Pancreas (tissue), 10 donors: ENCODE measurements at regions not wholly inside any gene's neighbourhood (a gene's known extent, or its start where the extent isn't known, plus 50 kb on each side); places are given as distances from the start of the nearest gene placed in this dataset.

ENCODE experiments used
- ATAC-seq, 4 donors: fragments of 200-7000 bp; cut with Tn5 transposase; one replicate each; pipeline versions ENCODE4 v1.8.0 to v1.9.1; 2020; ENCODE audit warnings: mild to moderate bottlenecking in 4 of 4, moderate library complexity in 4 of 4
- DNase-seq, 6 donors: peaks; one replicate each; pipeline ENCODE4 v3.0.0-alpha.2; 2020
- FAIRE-seq: peaks from 2 replicates; lab custom pipeline; 2012; peaks lifted over from hg19 to GRCh38; lab: Jason Lieb, UNC
- H3K27ac ChIP-seq, 4 donors: fragments of 200-600 bp; sonication (generic); 1 replicate in 3 of 4; 2 replicates in 1 of 4; pipeline versions ENCODE4 v1.5.0 to v1.8.0; 2020
- H3K27me3 ChIP-seq, 4 donors: fragments of 200-600 bp; one replicate each; pipeline ENCODE4 v1.8.0; 2021
- H3K36me3 ChIP-seq, 3 donors: fragments of 200-600 bp; sonication (generic) in 1 of 3; one replicate each; pipeline versions ENCODE4 v1.5.0 to v1.8.0; 2020 to 2021
- H3K4me1 ChIP-seq, 3 donors: fragments of 200-600 bp; one replicate each; pipeline ENCODE4 v1.8.0; 2021
- H3K4me3 ChIP-seq, 4 donors: fragments of 200-600 bp; sonication (generic) in 2 of 4; one replicate each; pipeline versions ENCODE4 v1.5.0 to v1.8.0; 2020 to 2021
- H3K9me3 ChIP-seq, 4 donors: fragments of 200-600 bp; one replicate each; pipeline ENCODE4 v1.8.0; 2021
- CTCF ChIP-seq, 4 donors: fragments of 200-600 bp; sonication (generic) in 3 of 4; IDR thresholded peaks; one replicate each; pipeline versions ENCODE4 v1.5.0 to v1.8.0; 2021; ENCODE audit warnings: antibody characterized with exemption in 4 of 4
- WGBS, 2 donors: extraction: QIAGEN DNeasy Blood & Tissue Kit; methylation state at CpG; one replicate each; pipeline ENCODE4 v1.1.7; 2013; 5-methylcytosine and 5-hydroxymethylcytosine counted together
- intact Hi-C, 3 donors: fragments of 100-400 bp; cut with DNase I; formaldehyde crosslinking; loops; one replicate each; pipeline versions ENCODE4 v1.11.1 to v1.14.2; 2022
- donor health status: healthy with polysubstance abuse.
- donor health status: DM: no; HTN: no; CAD: no; lungs with moderate emphysema.
- donor health status: DM: no; HTN: no; CAD: no.
- donor health status: control.
- donor health status: control.
- donor health status: Bipolar disorder and iron deficiency.
- donor health status: DM: yes; HTN: yes; CAD: no.
- donor health status: DM: no; HTN: no; CAD: no.
- donor health status: DM: no; HTN: no; CAD: no.
- donor health status: DM: yes; HTN: yes; CAD: no.

GRCh38 chr13:49844181-49844580 lies 51.7 kb upstream of the KPNA3 start:
- Histone ChIP-seq H3K9me3 (no peaks in the 10 kb centered on the region), H3K27me3 (no peaks in the 10 kb centered on the region), H3K27ac (no peak overlapping the region), H3K36me3 (no peaks in the 10 kb centered on the region), H3K4me3 (no peak overlapping the region), H3K4me1 (no peaks in the 10 kb centered on the region)
- FAIRE-seq (no peak), DNase-seq (no peak), ATAC-seq (no peak)
- no peak for TF ChIP-seq CTCF (IDR thresholded peaks at IDR 0.05)
- intact Hi-C loops, result loop anchor here in 1 of 3 donors (10.0 kb wide), 1 partner anchor 189 kb away; no protein-coding TSS in a partner anchor
- 61 to 68% methylated on average over 8 of the region's 8 CpGs for WGBS, 2 donors
